ENCODE measurements at regions not wholly inside any gene's neighbourhood (a gene's known extent, or its start where the extent isn't known, plus 50 kb on each side); places are given as distances from the start of the nearest gene placed in this dataset.

DNA sequence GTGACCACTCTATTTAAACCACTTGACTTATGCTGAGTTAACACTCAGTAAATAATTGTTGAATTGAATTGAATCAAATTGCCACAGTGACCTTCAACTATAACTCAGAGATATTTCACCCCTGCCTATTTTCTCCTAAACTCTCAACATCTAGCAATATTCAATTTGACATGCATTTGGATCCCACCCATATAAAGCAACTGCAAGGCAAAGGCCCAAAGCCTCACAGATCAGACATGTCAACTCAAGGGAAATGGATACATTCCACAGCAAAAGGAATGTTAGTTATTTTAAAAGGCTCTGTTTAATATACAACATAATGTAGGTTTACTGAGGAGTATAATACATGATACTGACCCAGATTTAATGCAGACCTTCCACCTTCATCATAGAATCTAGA is 107.4 kb downstream of the KCTD12 start:
- POLR2A ChIA-PET = no interaction called here
- Histone ChIP-seq H3K4me2 (no peak overlapping the region), H3K79me2 (ENCODE audit: insufficient read depth) (no peaks in the 10 kb centered on the region)

DNA sequence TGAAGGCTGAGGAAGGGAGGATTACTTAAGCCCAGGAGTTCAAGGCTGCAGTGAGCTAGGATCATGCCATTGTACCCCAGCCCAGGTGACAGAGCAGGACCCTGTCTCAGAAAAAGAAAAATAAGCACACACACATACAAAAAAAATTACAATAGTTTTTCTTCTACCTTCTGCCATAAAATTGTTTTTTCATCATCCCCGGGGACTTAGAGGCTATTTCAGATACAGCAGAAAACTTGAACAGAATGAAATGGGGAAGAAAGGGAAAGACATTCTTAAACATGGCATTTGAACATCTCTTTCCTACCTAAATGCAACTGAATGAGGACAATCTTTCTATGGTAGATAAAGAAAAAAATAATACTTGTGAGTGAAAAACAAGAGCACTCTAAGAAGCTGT is 109.1 kb downstream of the KCTD12 start:
- 68% methylated on average over 1 of the region's 1 CpG for WGBS (ENCODE audit: low lambda C conversion rate)
- H3K4me2 ChIP-seq = no peak overlapping the region
- no peak for TF ChIP-seq FOXM1 (IDR thresholded peaks at IDR 0.05; ENCODE audit: low read depth)
- no peak for TF ChIP-seq MAX (IDR thresholded peaks at IDR 0.05; ENCODE audit: low read depth)
- no peak for TF ChIP-seq MXI1 (IDR thresholded peaks at IDR 0.05; ENCODE audit: low read depth, low read length)
- TF ChIP-seq, protein P1, sequence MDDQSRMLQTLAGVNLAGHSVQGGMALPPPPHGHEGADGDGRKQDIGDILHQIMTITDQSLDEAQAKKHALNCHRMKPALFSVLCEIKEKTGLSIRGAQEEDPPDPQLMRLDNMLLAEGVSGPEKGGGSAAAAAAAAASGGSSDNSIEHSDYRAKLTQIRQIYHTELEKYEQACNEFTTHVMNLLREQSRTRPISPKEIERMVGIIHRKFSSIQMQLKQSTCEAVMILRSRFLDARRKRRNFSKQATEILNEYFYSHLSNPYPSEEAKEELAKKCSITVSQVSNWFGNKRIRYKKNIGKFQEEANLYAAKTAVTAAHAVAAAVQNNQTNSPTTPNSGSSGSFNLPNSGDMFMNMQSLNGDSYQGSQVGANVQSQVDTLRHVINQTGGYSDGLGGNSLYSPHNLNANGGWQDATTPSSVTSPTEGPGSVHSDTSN (IDR thresholded peaks at IDR 0.05) = no peak
- no peak for TF ChIP-seq SMC3 (IDR thresholded peaks at IDR 0.05; ENCODE audit: low read depth, low read length)
- no peak for TF ChIP-seq RAD21 (IDR thresholded peaks at IDR 0.05; ENCODE audit: low read length)
- TF ChIP-seq EP300 (IDR thresholded peaks at IDR 0.05; ENCODE audit: borderline replicate concordance in 1 of 2, low read depth in 1 of 2, low read length in 1 of 2) = no peak
- no peak for TF ChIP-seq TEAD4 (IDR thresholded peaks at IDR 0.05; ENCODE audit: borderline replicate concordance, insufficient read depth)
- TF ChIP-seq GABPA (IDR thresholded peaks at IDR 0.05; ENCODE audit: low read depth) = no peak
- no peak for TF ChIP-seq JUND (IDR thresholded peaks at IDR 0.05)
- H3F3A ChIP-seq (replicated peaks; ENCODE audit: insufficient read depth) = no peaks in the 10 kb centered on the region
- no peaks in the 10 kb centered on the region for H3K79me2 ChIP-seq (ENCODE audit: insufficient read depth)
- no peaks in the 10 kb centered on the region for H3K9me2 ChIP-seq
- ChIA-PET POLR2A (no interaction called here), CTCF (interaction anchor here (0.6 to 1.3 kb wide), 2 partner anchors 23 to 226 kb away, joined by 3 read pairs; no protein-coding TSS in a partner anchor)
- no peaks in the 10 kb centered on the region for H3K27me3 ChIP-seq (ENCODE audit: insufficient read depth)
- H4K20me1 ChIP-seq (ENCODE audit: insufficient read depth) = no peaks in the 10 kb centered on the region
- H3K9ac ChIP-seq = no peak overlapping the region
- peaks cover 0 to 2% of the 10 kb centered on the region in 2 experiments; a peak in 2 of 4 replicates for H3K4me1 ChIP-seq (ENCODE audit: control insufficient read depth in 1 of 2, insufficient read depth in 2 of 2, low read depth in 1 of 2, low read length in 1 of 2)
- no peak for DNase-seq
- H2AFZ ChIP-seq (ENCODE audit: low read depth) = no peak overlapping the region
- no peak overlapping the region for H3K4me3 ChIP-seq (ENCODE audit: low read depth in 2 of 2, low read length in 1 of 2)
- no peaks in the 10 kb centered on the region for H3K36me3 ChIP-seq (replicated peaks in 1 of 2; ENCODE audit: control insufficient read depth in 1 of 2, insufficient read depth in 2 of 2, low read length in 1 of 2)
- no peaks in the 10 kb centered on the region for H3K9me3 ChIP-seq
- no peak overlapping the region for H3K27ac ChIP-seq (ENCODE audit: low read depth in 2 of 2, low read length in 1 of 2)

More for the DNA sequence above, 107.4 kb downstream of the KCTD12 start:
- no peaks in the 10 kb centered on the region for H3F3A ChIP-seq (replicated peaks; ENCODE audit: insufficient read depth)
- DNase-seq = no peak
- H3K36me3 ChIP-seq (replicated peaks in 1 of 2; ENCODE audit: control insufficient read depth in 1 of 2, insufficient read depth in 2 of 2, low read length in 1 of 2) = no peaks in the 10 kb centered on the region
- H3K4me1 ChIP-seq (ENCODE audit: control insufficient read depth in 1 of 2, insufficient read depth in 2 of 2, low read depth in 1 of 2, low read length in 1 of 2) = peaks cover 0 to 2% of the 10 kb centered on the region in 2 experiments; a peak in 2 of 4 replicates
- no peak overlapping the region for H3K9ac ChIP-seq
- TF ChIP-seq, protein P1 (IDR thresholded peaks at IDR 0.05) = peak; percentile 10; the same call in 1 of the 2 replicates
- TF ChIP-seq TCF12 (IDR thresholded peaks at IDR 0.05) = no peak
- no peaks in the 10 kb centered on the region for H3K27me3 ChIP-seq (ENCODE audit: insufficient read depth)
- H2AFZ ChIP-seq (ENCODE audit: low read depth) = no peak overlapping the region
- H3K9me2 ChIP-seq = no peaks in the 10 kb centered on the region
- H4K20me1 ChIP-seq (ENCODE audit: insufficient read depth) = no peaks in the 10 kb centered on the region
- CTCF ChIA-PET = no interaction called here
- no peaks in the 10 kb centered on the region for H3K9me3 ChIP-seq
- H3K27ac ChIP-seq (ENCODE audit: low read depth in 2 of 2, low read length in 1 of 2) = peak overlapping the region in 1 of 2 experiments; percentile 78; a peak in 1 of 4 replicates
- H3K4me3 ChIP-seq (ENCODE audit: low read depth in 2 of 2, low read length in 1 of 2) = no peak overlapping the region
